Transverse colon (tissue), 4 donors: ENCODE measurements at regions not wholly inside any gene's neighbourhood (a gene's known extent, or its start where the extent isn't known, plus 50 kb on each side); places are given as distances from the start of the nearest gene placed in this dataset.

Experiments
- DNase-seq: peaks from one replicate; pipeline ENCODE4 v3.0.0-alpha.2; 2019
- H3K27ac ChIP-seq, 4 donors: fragments of 200-600 bp; sonication (generic); 2 replicates each; pipeline ENCODE4 v1.5.1; 2016 to 2018; ENCODE audit warnings: inconsistent platforms in 4 of 4
- H3K27me3 ChIP-seq: fragments of 200-600 bp; sonication (generic); 2 replicates; pipeline ENCODE4 v1.5.1; 2017; ENCODE audit warnings: inconsistent platforms
- H3K36me3 ChIP-seq, 4 donors: fragments of 200-600 bp; sonication (generic); 2 replicates each; pipeline ENCODE4 v1.5.1; 2017 to 2019; ENCODE audit warnings: inconsistent platforms in 4 of 4
- H3K4me1 ChIP-seq, 4 donors: fragments of 200-600 bp; sonication (generic); 2 replicates each; pipeline ENCODE4 v1.5.1; 2017 to 2020; ENCODE audit warnings: inconsistent platforms in 4 of 4
- H3K4me3 ChIP-seq, 4 donors: fragments of 200-600 bp; sonication (generic); 1 replicate in 1 of 4; 2 replicates in 3 of 4; pipeline versions ENCODE4 v1.5.1 to v1.6.1; 2017 to 2019; ENCODE audit warnings: inconsistent platforms in 4 of 4
- H3K9me3 ChIP-seq, 2 donors: fragments of 200-600 bp; sonication (generic); 2 replicates each; pipeline ENCODE4 v1.5.1; 2017 to 2019; ENCODE audit warnings: inconsistent platforms in 2 of 2
- CTCF ChIP-seq, 5 experiments: fragments of 200-600 bp in 3 of 5; fragments of 450-650 bp in 2 of 5; sonication (generic) in 3 of 5; IDR thresholded peaks; 1 replicate in 2 of 5; 2 replicates in 3 of 5; pipeline ENCODE4 v1.5.1; 2016 to 2017; ENCODE audit warnings: antibody characterized with exemption in 5 of 5, inconsistent platforms in 3 of 5, mild to moderate bottlenecking in 2 of 5, moderate library complexity in 1 of 5
- EP300 ChIP-seq: sonication (generic); formaldehyde crosslinking; IDR thresholded peaks from one replicate; pipeline ENCODE4 v1.6.1; 2017; ENCODE audit warnings: antibody characterized with exemption, low read depth
- POLR2A ChIP-seq: fragments of 450-650 bp; IDR thresholded peaks from one replicate; pipeline ENCODE4 v1.6.1; 2016; ENCODE audit warnings: antibody characterized with exemption, mild to moderate bottlenecking, moderate library complexity
- POLR2AphosphoS5 ChIP-seq, 3 donors: sonication (generic); formaldehyde crosslinking; IDR thresholded peaks; one replicate each; pipeline ENCODE4 v1.6.1; 2016; ENCODE audit warnings: antibody characterized with exemption in 3 of 3
- WGBS, 2 donors: methylation state at CpG; one replicate each; pipeline ENCODE4 v1.1.5; 2018; ENCODE audit warnings: low coverage in 1 of 2; 5-methylcytosine and 5-hydroxymethylcytosine counted together
- in situ Hi-C, 4 donors: fragments of 200-750 bp; cut with MboI; loops; one replicate each; pipeline versions ENCODE4 v1.15.0 to v1.15.1; 2017; ENCODE audit warnings: low sequenced_read_pairs in 3 of 4, low pct_ligation_motif_present in 1 of 4, low pct_unique_long_range_greater_than_20kb in 1 of 4
- intact Hi-C: fragments of 100-400 bp; cut with DNase I; formaldehyde crosslinking; loops from one replicate; pipeline ENCODE4 v1.15.1; 2023; ENCODE audit warnings: low total_unique reads

- no peak overlapping the region for H3K27ac ChIP-seq
- H3K27me3 ChIP-seq: no peaks in the 10 kb centered on the region
- no peak overlapping the region for H3K4me3 ChIP-seq
- WGBS, 2 donors: 60 to 71% methylated on average over 1 to 2 of the region's 2 CpGs
- DNase-seq: no peak
- intact Hi-C loops: no loop called here
- no peaks in the 10 kb centered on the region for H3K36me3 ChIP-seq
- H3K4me1 ChIP-seq: no peaks in the 10 kb centered on the region
- TF ChIP-seq EP300: no peak
- no peak for TF ChIP-seq POLR2AphosphoS5 (IDR thresholded peaks at IDR 0.05)
- TF ChIP-seq POLR2A: no peak
- no peak for TF ChIP-seq CTCF (IDR thresholded peaks at IDR 0.05)
- in situ Hi-C loops: no loop called here
- H3K9me3 ChIP-seq: peaks cover 7 to 9% of the 10 kb centered on the region in 2 donors
Measured at GRCh38 chr14:40758076-40758475, 848.6 kb upstream of the LRFN5 start.

- H3K27ac ChIP-seq: no peak overlapping the region
- H3K27me3 ChIP-seq: no peaks in the 10 kb centered on the region
- TF ChIP-seq EP300: no peak
- no peak for TF ChIP-seq POLR2AphosphoS5 (IDR thresholded peaks at IDR 0.05)
- TF ChIP-seq CTCF (IDR thresholded peaks at IDR 0.05): no peak
- no peak for TF ChIP-seq POLR2A
- no peak overlapping the region for H3K4me3 ChIP-seq
- 40 to 69% methylated on average over 3 of the region's 3 CpGs for WGBS, 2 donors
- no peaks in the 10 kb centered on the region for H3K36me3 ChIP-seq
- H3K9me3 ChIP-seq: peaks cover 7 to 9% of the 10 kb centered on the region in 2 donors
- no peak for DNase-seq
- in situ Hi-C loops (no loop called here), intact Hi-C loops (no loop called here)
- no peaks in the 10 kb centered on the region for H3K4me1 ChIP-seq
Measured at GRCh38 chr14:40757376-40757950, 849.2 kb upstream of the LRFN5 start.

DNA sequence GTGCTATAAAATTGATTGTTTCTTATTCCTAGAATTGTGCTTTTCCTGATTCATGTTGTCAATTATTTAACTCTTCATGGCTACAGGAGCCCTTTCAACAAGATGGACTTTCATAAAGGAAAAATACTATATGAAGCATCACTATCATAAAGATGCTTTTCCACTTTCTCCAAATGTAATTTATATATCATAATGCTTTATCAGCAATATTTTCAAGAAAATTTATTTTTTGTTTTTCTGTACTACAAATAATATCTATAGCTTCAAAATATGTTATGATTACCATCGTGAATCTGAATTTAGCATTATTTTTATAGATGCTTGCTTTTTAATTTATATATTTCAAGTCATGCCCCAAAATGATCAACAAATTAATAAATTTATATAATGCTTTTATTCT, 873.5 kb upstream of the LRFN5 start:
- TF ChIP-seq POLR2AphosphoS5 (IDR thresholded peaks at IDR 0.05): no peak
- no peak for TF ChIP-seq EP300
- no peak for TF ChIP-seq POLR2A
- no peak for TF ChIP-seq CTCF (IDR thresholded peaks at IDR 0.05)
- DNase-seq: no peak
- intact Hi-C loops: no loop called here
- in situ Hi-C loops: no loop called here
- Histone ChIP-seq H3K9me3 (no peaks in the 10 kb centered on the region), H3K4me3 (no peak overlapping the region), H3K27me3 (no peaks in the 10 kb centered on the region), H3K36me3 (no peaks in the 10 kb centered on the region), H3K4me1 (no peaks in the 10 kb centered on the region), H3K27ac (no peak overlapping the region)
- 82 to 95% methylated on average over 1 of the region's 1 CpG for WGBS, 2 donors

DNA sequence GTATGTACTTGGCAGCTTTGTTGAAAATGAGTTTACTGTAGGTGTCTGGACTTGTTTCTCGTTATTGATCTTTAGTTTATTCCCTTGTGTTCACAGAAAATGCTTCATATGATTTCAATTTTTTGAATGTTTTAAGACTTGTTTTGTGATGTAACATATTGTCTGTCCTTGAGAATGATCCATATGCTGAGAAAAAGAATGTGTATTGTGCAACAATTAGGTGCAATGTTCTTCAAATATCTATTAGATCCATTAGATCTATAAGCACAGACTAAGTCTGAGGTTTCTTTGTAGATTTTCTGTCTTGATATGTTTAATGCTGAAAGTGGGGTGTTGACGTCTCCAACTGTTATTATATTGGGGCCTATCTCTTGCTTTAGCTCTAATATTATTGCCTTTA, 879.6 kb upstream of the LRFN5 start:
- intact Hi-C loops (no loop called here), in situ Hi-C loops (no loop called here)
- 58 to 70% methylated on average over 2 of the region's 2 CpGs for whole genome bisulfite sequencing, 2 donors
- no peak for TF ChIP-seq CTCF (IDR thresholded peaks at IDR 0.05)
- Histone ChIP-seq H3K4me3 (no peak overlapping the region), H3K27ac (no peak overlapping the region), H3K4me1 (no peaks in the 10 kb centered on the region), H3K27me3 (no peaks in the 10 kb centered on the region), H3K9me3 (peaks cover 0 to 7% of the 10 kb centered on the region in 2 donors), H3K36me3 (no peaks in the 10 kb centered on the region)
- no peak for DNase-seq
